ENCODE measurements at regions not wholly inside any gene's neighbourhood (a gene's known extent, or its start where the extent isn't known, plus 50 kb on each side); places are given as distances from the start of the nearest gene placed in this dataset.
A peak's percentile ranks its signal among the peaks of the same experiment; 100 is the strongest.
"Not testable (repeated sequence)": the region's sequence is repeated elsewhere in the genome, so short reads cannot be mapped to it uniquely, and the experiment has no call there.

GRCh38 chr4:184950117-184950830, 68.0 kb upstream of the HELT start:
- DNase-seq (ENCODE audit: low spot score), result no peak

- DNase-seq (ENCODE audit: low spot score), result no peak
These were observed 67.4 kb upstream of the HELT start for GRCh38 chr4:184950926-184951325.

- no peak for DNase-seq (ENCODE audit: low spot score)
These were observed 66.6 kb upstream of the HELT start for GRCh38 chr4:184951668-184952160.

GRCh38 chr4:184952522-184952921, 65.8 kb upstream of the HELT start:
- no peak for DNase-seq (ENCODE audit: low spot score)

GRCh38 chr4:184953421-184953945, 64.8 kb upstream of the HELT start:
- no peak for DNase-seq (ENCODE audit: low spot score)

GRCh38 chr4:184953971-184954370, 64.3 kb upstream of the HELT start:
- DNase-seq (ENCODE audit: low spot score), result no peak

GRCh38 chr4:184954482-184954881, 63.8 kb upstream of the HELT start:
- no peak for DNase-seq (ENCODE audit: low spot score)

GRCh38 chr4:184955116-184955515, 63.2 kb upstream of the HELT start:
- no peak for DNase-seq (ENCODE audit: low spot score)

- DNase-seq (ENCODE audit: low spot score), result no peak
These were observed 62.7 kb upstream of the HELT start for GRCh38 chr4:184955636-184956035.

GRCh38 chr4:184957446-184958115, 60.7 kb upstream of the HELT start:
- no peak for DNase-seq (ENCODE audit: low spot score)

GRCh38 chr4:184958127-184958922, 60.0 kb upstream of the HELT start:
- no peak for DNase-seq (ENCODE audit: low spot score)

- DNase-seq (ENCODE audit: low spot score), result no peak
These were observed 59.4 kb upstream of the HELT start for GRCh38 chr4:184958923-184959210.

GRCh38 chr4:184959309-184959708, 59.0 kb upstream of the HELT start:
- DNase-seq (ENCODE audit: low spot score), result no peak

- DNase-seq (ENCODE audit: low spot score), result no peak
These were observed 58.5 kb upstream of the HELT start for GRCh38 chr4:184959786-184960185.

- no peak for DNase-seq (ENCODE audit: low spot score)
These were observed 57.8 kb upstream of the HELT start for GRCh38 chr4:184960505-184960971.

GRCh38 chr4:184961660-184962059, 56.6 kb upstream of the HELT start:
- DNase-seq (ENCODE audit: low spot score), result peak; percentile 63

GRCh38 chr4:184962125-184962638, 56.1 kb upstream of the HELT start:
- DNase-seq (ENCODE audit: low spot score), result no peak

- not testable (repeated sequence) for DNase-seq (ENCODE audit: low spot score)
These were observed 52.9 kb upstream of the HELT start for GRCh38 chr4:184965230-184966050.

GRCh38 chr4:184966051-184966691, 52.1 kb upstream of the HELT start:
- DNase-seq (ENCODE audit: low spot score), result not testable (repeated sequence)

- DNase-seq (ENCODE audit: low spot score), result not testable (repeated sequence)
These were observed 50.6 kb upstream of the HELT start for GRCh38 chr4:184967699-184968098.

GRCh38 chr4:184968366-184968765, 49.9 kb upstream of the HELT start:
- DNase-seq (ENCODE audit: low spot score), result no peak
